ENCODE measurements at regions not wholly inside any gene's neighbourhood (a gene's known extent, or its start where the extent isn't known, plus 50 kb on each side); places are given as distances from the start of the nearest gene placed in this dataset.

GRCh38 chr14:98622208-98623051 lies 649.6 kb downstream of the BCL11B start:
- TF ChIP-seq, protein P1, sequence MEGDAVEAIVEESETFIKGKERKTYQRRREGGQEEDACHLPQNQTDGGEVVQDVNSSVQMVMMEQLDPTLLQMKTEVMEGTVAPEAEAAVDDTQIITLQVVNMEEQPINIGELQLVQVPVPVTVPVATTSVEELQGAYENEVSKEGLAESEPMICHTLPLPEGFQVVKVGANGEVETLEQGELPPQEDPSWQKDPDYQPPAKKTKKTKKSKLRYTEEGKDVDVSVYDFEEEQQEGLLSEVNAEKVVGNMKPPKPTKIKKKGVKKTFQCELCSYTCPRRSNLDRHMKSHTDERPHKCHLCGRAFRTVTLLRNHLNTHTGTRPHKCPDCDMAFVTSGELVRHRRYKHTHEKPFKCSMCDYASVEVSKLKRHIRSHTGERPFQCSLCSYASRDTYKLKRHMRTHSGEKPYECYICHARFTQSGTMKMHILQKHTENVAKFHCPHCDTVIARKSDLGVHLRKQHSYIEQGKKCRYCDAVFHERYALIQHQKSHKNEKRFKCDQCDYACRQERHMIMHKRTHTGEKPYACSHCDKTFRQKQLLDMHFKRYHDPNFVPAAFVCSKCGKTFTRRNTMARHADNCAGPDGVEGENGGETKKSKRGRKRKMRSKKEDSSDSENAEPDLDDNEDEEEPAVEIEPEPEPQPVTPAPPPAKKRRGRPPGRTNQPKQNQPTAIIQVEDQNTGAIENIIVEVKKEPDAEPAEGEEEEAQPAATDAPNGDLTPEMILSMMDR (conservative IDR thresholded peaks at IDR 0.05) = no peak
- no peak for TF ChIP-seq ZFX (IDR thresholded peaks at IDR 0.05)
